ENCODE measurements at regions not wholly inside any gene's neighbourhood (a gene's known extent, or its start where the extent isn't known, plus 50 kb on each side); places are given as distances from the start of the nearest gene placed in this dataset.
"Not testable (repeated sequence)": the region's sequence is repeated elsewhere in the genome, so short reads cannot be mapped to it uniquely, and the experiment has no call there.

DNA sequence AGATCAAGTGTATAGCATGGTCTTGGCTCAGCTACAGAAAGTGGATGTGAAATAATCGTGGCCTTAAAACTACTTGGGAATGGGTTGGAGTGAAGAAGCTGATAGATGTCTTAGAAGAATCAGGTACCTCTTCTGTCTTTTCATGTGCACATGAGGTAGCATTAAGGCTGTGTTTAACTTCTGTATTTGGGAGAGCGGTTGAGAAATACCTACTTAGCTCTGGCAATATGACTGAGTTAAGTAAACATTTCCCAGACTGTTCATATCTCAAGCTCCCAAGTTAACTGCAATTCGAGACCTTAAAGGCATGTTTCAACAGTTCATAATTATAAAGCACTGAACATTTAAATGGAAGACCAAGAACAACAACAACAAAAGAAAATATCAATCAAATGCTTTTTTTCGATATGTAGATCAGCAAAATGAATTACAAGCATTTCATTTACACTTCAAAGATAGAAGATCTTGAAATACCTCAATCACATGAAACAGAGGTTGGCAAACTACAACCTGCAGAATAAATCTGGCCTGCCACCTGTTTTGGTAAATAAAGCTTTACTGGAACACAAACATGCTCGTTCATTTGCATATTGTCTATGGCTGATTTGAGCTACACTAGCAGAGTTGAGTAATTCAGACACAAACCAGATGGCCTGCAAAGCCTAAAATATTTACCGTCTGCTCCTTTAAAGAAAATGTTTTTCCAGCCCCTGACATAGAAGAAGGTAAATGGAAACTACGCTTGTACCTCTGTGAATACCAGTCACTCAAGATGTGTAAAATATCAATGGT is 337.1 kb upstream of the GLI3 start:
- FAIRE-seq (no peak), DNase-seq (ENCODE audit: low spot score) (no peak)

GRCh38 chr7:42572561-42572960 is 335.6 kb upstream of the GLI3 start:
- no peak for DNase-seq (ENCODE audit: low spot score)
- FAIRE-seq = no peak

DNA sequence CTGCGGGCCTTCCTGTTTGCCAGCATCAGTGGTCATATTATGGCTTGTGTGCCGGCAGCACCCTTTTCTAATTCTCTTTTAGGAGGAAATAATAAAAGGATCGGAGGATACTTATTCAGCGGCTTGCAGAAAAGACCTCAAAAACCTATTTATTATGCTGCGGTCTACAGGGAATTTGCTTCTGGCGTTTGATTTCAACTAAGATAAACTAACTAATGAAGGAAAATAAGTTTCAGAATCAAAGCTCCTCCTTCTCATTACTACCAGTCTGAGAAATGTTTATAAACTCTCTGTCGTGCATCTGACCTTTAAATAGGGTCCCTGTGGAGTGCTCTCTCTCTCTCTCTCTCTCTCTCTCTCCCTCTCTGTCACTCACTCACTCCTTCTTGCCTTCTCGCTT is 335.0 kb upstream of the GLI3 start:
- FAIRE-seq (no peak), DNase-seq (ENCODE audit: low spot score) (no peak)

DNA sequence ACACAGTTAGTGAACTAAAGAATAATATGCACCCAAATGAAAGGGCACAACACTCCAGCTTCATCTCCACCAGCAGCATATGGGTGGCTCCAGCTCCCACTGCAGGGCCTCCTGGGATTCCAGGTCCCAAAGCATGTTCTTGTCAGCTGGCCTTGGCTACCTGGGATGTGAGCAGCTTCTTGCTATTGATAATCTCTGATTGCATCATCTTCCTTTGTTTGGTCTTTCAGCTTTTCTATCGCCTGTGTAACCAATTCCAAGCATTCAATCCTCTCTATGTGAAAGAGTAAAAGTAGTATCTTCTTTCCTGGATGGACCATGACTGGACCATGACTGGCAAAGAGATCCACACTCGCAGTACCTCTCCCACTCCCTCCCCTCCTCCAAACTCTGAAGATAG is 333.9 kb upstream of the GLI3 start:
- FAIRE-seq (no peak), DNase-seq (ENCODE audit: low spot score) (no peak)

DNA sequence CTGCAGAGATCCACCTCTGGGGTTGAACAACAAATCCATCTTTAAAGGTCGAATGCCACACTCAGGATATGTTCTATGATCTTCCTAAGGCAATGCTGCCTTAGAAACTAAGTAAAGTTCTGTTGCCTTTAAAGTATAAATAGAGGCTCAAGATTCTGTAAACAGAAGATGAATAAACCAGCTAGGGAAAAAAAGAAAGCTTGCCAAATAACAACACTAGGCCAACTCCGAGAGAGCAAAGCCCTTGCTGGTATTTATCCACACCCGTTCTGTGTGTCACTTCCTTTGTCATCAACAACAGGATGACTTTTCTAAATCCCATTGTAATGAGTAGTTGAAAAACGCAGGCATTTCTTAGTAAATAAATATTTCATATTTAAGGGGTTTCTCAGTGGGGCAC is 330.0 kb upstream of the GLI3 start:
- no peak for DNase-seq (ENCODE audit: low spot score)

GRCh38 chr7:42561797-42562196 is 324.8 kb upstream of the GLI3 start:
- no peak for DNase-seq (ENCODE audit: low spot score)
- FAIRE-seq = no peak

More for the DNA sequence above, 330.0 kb upstream of the GLI3 start:
- FAIRE-seq = no peak

DNA sequence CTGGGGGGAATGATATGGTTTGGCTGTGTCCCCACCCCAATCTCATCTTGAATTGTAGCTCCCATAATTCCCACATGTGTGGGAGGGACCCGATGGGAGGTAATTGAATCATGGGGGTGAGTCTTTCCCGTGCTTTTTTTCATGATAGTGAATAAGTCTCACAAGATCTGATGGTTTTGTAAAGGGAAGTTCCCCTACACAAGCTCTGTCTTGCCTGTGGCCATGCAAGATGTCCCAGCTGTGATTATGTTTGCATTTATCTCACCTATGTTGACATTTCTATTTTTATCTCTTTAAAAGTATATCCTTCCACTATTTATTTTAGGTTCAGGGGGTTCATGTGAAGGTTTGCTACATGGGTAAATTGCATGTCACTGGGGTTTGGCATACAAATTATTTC is 323.9 kb upstream of the GLI3 start:
- FAIRE-seq = no peak
- DNase-seq (ENCODE audit: low spot score) = no peak

DNA sequence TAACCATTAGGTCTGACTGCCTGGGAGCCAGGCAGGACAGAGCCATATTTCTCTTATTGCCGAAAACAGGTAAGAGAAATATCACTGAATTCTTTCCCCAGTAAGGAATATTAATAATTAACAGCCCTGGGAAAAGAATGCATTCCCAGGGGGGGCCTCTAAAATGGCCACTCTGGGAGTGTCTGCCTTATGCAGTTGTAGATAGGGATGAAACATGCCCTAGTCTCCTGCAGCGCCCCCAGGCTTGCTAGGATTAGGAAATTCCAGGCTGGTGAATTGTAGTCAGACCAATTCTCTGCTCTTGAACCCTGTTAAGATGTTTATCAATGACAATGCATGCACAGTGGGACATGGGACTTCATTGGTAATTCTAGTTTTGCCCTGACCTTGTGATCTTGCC is 317.9 kb upstream of the GLI3 start:
- not testable (repeated sequence) for DNase-seq (ENCODE audit: low spot score); FAIRE-seq

DNA sequence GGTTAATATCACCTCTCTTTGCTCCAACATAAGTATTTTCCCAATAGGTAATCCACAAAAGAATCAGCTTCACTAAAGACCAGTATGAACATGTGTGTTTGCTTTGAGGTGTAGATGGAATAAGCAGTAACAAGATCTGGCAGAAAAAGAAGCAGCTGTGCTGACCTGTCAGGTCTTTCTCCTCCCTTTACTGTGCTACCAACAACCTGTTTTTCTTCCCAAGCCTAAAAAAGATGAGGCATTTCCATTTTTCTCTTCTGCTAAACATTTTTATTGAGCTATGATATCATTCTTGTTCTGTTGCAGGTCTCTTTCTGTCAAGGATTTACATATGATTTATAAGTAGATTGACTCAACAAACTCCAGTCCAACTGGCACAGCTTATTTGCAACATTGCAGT is 315.2 kb upstream of the GLI3 start:
- FAIRE-seq = no peak
- no peak for DNase-seq (ENCODE audit: low spot score)

DNA sequence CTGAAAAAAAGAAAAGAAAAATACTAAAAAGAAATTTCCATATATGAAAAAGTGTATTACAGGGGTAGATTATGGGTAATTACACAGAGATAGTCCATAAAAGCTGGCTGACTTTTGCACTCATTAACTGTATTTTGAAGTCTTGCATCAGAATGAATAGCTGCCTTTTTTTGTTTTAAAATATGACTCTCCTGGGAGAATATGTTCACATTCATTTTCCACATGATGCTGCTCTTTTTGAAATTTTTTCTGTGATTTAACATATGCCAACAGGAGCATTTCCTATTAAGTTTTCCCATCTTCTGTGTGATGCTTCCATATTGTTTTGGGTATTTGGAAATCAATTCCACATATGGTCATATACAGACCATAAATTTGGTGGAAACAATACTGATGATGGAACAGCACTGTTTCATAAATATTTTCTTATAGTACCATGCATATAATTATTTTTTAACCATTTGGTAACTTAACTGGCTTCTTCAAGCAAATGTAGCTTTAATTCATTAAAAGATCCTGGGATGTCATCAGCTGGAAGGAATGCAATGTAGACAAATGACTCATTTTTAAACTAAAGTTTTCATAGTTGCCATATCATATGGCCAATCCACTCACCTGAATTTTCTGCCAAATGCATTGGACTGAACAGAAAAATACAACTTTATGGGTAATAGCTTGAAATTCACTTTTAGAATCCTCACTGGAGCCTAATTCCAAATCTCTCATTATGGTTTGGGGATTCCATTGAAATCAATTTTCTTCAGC is 313.9 kb upstream of the GLI3 start:
- DNase-seq (ENCODE audit: low spot score) (no peak), FAIRE-seq (no peak)

GRCh38 chr7:42549866-42550485 is 313.0 kb upstream of the GLI3 start:
- DNase-seq (ENCODE audit: low spot score) = no peak
- FAIRE-seq = no peak

- no peak for FAIRE-seq
Measured at GRCh38 chr7:42548816-42549611, 312.0 kb upstream of the GLI3 start.

DNA sequence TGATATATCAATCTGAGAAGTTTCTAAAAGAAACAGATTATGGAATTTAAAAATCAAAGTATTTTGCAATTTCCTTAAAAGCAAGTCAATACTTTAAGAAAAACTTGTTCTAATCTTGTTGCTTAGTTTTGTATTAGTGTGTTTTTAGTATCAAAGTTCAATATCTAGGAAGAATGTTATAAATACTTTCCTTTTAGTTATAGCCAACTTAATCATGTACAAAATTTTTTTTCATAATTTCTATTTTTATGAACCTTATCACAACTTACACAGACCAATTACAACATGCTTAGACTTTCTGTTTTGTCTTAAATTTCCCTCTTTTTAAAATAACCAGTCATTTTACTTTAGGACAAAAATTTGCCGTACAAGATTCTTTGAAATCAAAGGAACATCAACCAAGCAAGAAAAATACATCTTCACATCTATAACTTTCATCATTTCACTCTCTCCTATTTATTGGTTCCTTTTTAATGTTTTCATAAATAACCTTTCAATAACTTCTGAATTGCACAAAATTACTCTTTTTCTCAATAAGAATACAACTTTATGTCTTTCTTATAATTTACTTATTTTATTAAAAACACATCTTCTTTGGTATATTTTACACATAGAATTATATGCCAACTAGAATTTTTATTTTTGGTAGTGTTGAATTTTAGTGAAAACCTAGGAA is 308.2 kb upstream of the GLI3 start:
- FAIRE-seq (peak; percentile 24), DNase-seq (ENCODE audit: low spot score) (no peak)

More at GRCh38 chr7:42548816-42549611, 312.0 kb upstream of the GLI3 start:
- DNase-seq (ENCODE audit: low spot score) = no peak

- DNase-seq (ENCODE audit: low spot score) = no peak
- FAIRE-seq = no peak
Measured at GRCh38 chr7:42543953-42544352, 306.9 kb upstream of the GLI3 start.

GRCh38 chr7:42542446-42542845 is 305.4 kb upstream of the GLI3 start:
- DNase-seq (ENCODE audit: low spot score); FAIRE-seq: not testable (repeated sequence)

- DNase-seq (ENCODE audit: low spot score) = no peak
- no peak for FAIRE-seq
Measured at GRCh38 chr7:42534441-42534840, 297.4 kb upstream of the GLI3 start.

GRCh38 chr7:42527004-42527403 is 290.0 kb upstream of the GLI3 start:
- DNase-seq (ENCODE audit: low spot score) = no peak

GRCh38 chr7:42522227-42522991 is 285.4 kb upstream of the GLI3 start:
- no peak for FAIRE-seq
- DNase-seq (ENCODE audit: low spot score) = no peak

More at GRCh38 chr7:42527004-42527403, 290.0 kb upstream of the GLI3 start:
- FAIRE-seq = no peak

DNA sequence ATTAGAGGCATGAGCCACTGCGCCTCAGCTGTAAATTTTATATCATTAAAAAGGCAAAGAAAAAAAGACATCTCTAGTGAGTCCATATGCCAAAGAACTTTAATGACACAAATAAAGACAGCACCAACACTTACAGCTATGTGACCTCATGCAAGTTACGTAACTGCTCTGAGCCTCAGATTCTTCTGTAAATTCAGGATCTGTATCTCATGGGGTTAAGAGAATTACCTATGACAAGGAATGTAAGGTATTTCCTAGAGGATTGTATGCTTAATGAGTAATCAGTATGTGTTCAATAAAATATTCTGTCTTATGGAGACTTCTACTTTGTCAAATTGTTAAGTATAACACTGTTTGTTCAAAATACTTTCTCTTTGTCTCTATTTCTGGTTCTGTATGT is 274.0 kb upstream of the GLI3 start:
- FAIRE-seq = no peak
- no peak for DNase-seq (ENCODE audit: low spot score)

DNA sequence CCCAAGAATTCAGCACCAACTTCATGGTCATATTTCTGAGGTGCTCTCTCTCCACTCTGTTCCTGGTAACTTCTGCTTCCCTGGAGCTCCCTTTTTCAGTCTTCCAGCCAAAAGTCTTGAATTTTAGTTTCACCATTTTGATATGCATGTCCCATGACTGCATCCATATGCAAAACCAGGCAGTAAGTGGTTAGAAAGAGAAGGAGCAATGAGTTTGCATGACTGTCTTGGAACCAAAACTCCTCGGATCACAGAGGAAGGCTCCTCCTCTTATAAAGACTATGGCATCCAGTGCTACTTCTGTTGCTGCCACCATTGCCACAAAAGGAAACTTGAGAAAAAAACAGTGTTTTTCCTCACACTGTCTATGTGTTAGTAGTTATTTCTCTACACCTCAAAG is 269.1 kb upstream of the GLI3 start:
- FAIRE-seq (no peak), DNase-seq (ENCODE audit: low spot score) (no peak)

Measured in RCC 7860 (cell line).